ENCODE measurements at regions not wholly inside any gene's neighbourhood (a gene's known extent, or its start where the extent isn't known, plus 50 kb on each side); places are given as distances from the start of the nearest gene placed in this dataset.

GRCh38 chr4:35526456-35526855 is 717.9 kb downstream of the ARAP2 start:
- H3K27ac Mint-ChIP-seq (ENCODE audit: unreplicated experiment): no peak overlapping the region
- no peak for TF ChIP-seq CTCF (IDR thresholded peaks at IDR 0.05; ENCODE audit: unreplicated experiment)
- CTCF ChIA-PET: no interaction called here
- no peak for DNase-seq
- intact Hi-C loops (cut with micrococcal nuclease; ENCODE audit: unreplicated experiment): no loop called here
- no peaks in the 10 kb centered on the region for H3K27me3 Mint-ChIP-seq (ENCODE audit: unreplicated experiment)
- H3K9me3 Mint-ChIP-seq (ENCODE audit: low read depth, unreplicated experiment): peaks cover 7% of the 10 kb centered on the region
- H3K36me3 Mint-ChIP-seq (ENCODE audit: insufficient read depth, unreplicated experiment): no peaks in the 10 kb centered on the region
- H3K4me1 Mint-ChIP-seq (ENCODE audit: low read depth, unreplicated experiment): no peaks in the 10 kb centered on the region
- BruUV-seq (replicated peaks): no TSS peak
- no peak overlapping the region for H3K4me3 Mint-ChIP-seq (ENCODE audit: low read depth, unreplicated experiment)

GRCh38 chr4:35534962-35535361 is 709.4 kb downstream of the ARAP2 start:
- TF ChIP-seq CTCF (IDR thresholded peaks at IDR 0.05; ENCODE audit: unreplicated experiment): no peak

GRCh38 chr4:35538807-35539206 is 705.5 kb downstream of the ARAP2 start:
- no peak overlapping the region for H3K4me3 Mint-ChIP-seq (ENCODE audit: low read depth, unreplicated experiment)
- BruUV-seq (replicated peaks): no TSS peak
- H3K27ac Mint-ChIP-seq (ENCODE audit: unreplicated experiment): no peak overlapping the region
- intact Hi-C loops (cut with micrococcal nuclease; ENCODE audit: unreplicated experiment): no loop called here
- no peaks in the 10 kb centered on the region for H3K27me3 Mint-ChIP-seq (ENCODE audit: unreplicated experiment)
- peaks cover 2% of the 10 kb centered on the region for H3K9me3 Mint-ChIP-seq (ENCODE audit: low read depth, unreplicated experiment)
- CTCF ChIA-PET: no interaction called here
- no peaks in the 10 kb centered on the region for H3K36me3 Mint-ChIP-seq (ENCODE audit: insufficient read depth, unreplicated experiment)
- H3K4me1 Mint-ChIP-seq (ENCODE audit: low read depth, unreplicated experiment): no peaks in the 10 kb centered on the region
- TF ChIP-seq CTCF (IDR thresholded peaks at IDR 0.05; ENCODE audit: unreplicated experiment): no peak
- no peak for DNase-seq

More at GRCh38 chr4:35534962-35535361, 709.4 kb downstream of the ARAP2 start:
- Mint-ChIP-seq H3K4me1 (ENCODE audit: low read depth, unreplicated experiment) (no peaks in the 10 kb centered on the region), H3K27ac (ENCODE audit: unreplicated experiment) (no peak overlapping the region), H3K36me3 (ENCODE audit: insufficient read depth, unreplicated experiment) (no peaks in the 10 kb centered on the region), H3K4me3 (ENCODE audit: low read depth, unreplicated experiment) (no peak overlapping the region), H3K9me3 (ENCODE audit: low read depth, unreplicated experiment) (peaks cover 2% of the 10 kb centered on the region), H3K27me3 (ENCODE audit: unreplicated experiment) (no peaks in the 10 kb centered on the region)
- CTCF ChIA-PET: no interaction called here
- no peak for DNase-seq
- intact Hi-C loops (cut with micrococcal nuclease; ENCODE audit: unreplicated experiment): no loop called here
- no TSS peak for BruUV-seq (replicated peaks)

GRCh38 chr4:35539404-35540055 is 704.8 kb downstream of the ARAP2 start:
- H3K9me3 Mint-ChIP-seq (ENCODE audit: low read depth, unreplicated experiment): peaks cover 2% of the 10 kb centered on the region
- CTCF ChIA-PET: no interaction called here

More at GRCh38 chr4:35539404-35540055, 704.8 kb downstream of the ARAP2 start:
- DNase-seq: no peak
- Mint-ChIP-seq H3K27me3 (ENCODE audit: unreplicated experiment) (no peaks in the 10 kb centered on the region), H3K4me1 (ENCODE audit: low read depth, unreplicated experiment) (no peaks in the 10 kb centered on the region), H3K4me3 (ENCODE audit: low read depth, unreplicated experiment) (no peak overlapping the region), H3K36me3 (ENCODE audit: insufficient read depth, unreplicated experiment) (no peaks in the 10 kb centered on the region), H3K27ac (ENCODE audit: unreplicated experiment) (no peak overlapping the region)
- intact Hi-C loops (cut with micrococcal nuclease; ENCODE audit: unreplicated experiment): no loop called here
- TF ChIP-seq CTCF (IDR thresholded peaks at IDR 0.05; ENCODE audit: unreplicated experiment): no peak
- BruUV-seq (replicated peaks): no TSS peak

Measured in Calu3 (cell line).